ENCODE measurements at regions not wholly inside any gene's neighbourhood (a gene's known extent, or its start where the extent isn't known, plus 50 kb on each side); places are given as distances from the start of the nearest gene placed in this dataset.
"Not testable (repeated sequence)": the region's sequence is repeated elsewhere in the genome, so short reads cannot be mapped to it uniquely, and the experiment has no call there.

DNA sequence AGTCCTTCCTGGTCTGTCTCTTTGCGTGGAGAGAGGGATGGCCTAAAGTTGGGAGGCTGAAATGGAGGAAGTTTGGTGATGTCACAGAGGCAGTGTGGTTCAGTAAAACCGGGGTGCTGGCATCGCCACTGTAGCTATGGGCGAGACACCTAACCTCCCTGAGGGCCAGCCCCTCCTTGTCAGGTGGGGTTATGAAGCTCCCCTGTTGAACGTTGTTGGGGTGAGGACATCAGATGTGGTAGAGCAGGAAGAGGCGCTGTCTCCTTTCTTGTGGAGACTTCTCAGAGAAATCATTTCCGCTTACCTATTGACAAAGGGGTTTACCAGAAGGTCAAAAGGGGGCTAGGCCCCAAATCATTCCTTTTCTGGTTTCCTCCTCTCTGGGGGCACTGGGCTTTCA is 294.7 kb downstream of the SIPA1L2 start:
- TF ChIP-seq, protein P1, sequence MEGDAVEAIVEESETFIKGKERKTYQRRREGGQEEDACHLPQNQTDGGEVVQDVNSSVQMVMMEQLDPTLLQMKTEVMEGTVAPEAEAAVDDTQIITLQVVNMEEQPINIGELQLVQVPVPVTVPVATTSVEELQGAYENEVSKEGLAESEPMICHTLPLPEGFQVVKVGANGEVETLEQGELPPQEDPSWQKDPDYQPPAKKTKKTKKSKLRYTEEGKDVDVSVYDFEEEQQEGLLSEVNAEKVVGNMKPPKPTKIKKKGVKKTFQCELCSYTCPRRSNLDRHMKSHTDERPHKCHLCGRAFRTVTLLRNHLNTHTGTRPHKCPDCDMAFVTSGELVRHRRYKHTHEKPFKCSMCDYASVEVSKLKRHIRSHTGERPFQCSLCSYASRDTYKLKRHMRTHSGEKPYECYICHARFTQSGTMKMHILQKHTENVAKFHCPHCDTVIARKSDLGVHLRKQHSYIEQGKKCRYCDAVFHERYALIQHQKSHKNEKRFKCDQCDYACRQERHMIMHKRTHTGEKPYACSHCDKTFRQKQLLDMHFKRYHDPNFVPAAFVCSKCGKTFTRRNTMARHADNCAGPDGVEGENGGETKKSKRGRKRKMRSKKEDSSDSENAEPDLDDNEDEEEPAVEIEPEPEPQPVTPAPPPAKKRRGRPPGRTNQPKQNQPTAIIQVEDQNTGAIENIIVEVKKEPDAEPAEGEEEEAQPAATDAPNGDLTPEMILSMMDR (conservative IDR thresholded peaks at IDR 0.05; ENCODE audit: low read length): no peak
- no peak overlapping the region for H3K4me3 ChIP-seq (ENCODE audit: low read length)
- no peak for DNase-seq (ENCODE audit: low read depth)

GRCh38 chr1:232334811-232335210 is 295.1 kb downstream of the SIPA1L2 start:
- TF ChIP-seq, protein P1 (conservative IDR thresholded peaks at IDR 0.05; ENCODE audit: low read length): no peak

DNA sequence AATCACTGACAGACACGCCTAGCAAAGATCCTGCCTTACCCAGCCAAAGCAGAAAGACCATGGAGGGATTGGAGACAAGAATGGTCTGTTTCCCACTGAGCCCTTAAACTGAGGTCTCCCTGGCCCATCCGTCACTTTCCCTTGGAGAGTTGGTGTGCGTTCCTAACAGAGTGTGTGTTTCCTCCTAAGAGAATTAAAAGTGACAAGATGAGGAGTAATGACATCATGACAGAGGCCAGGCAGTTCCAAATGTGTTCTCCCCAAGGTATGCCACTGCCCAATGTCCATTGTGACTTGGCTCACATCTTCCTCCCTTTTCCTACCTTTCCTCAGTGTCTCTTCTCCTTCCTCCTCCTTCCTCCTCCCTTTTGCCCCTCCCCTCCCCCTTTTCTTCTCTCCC is 295.7 kb downstream of the SIPA1L2 start:
- H3K4me3 ChIP-seq (ENCODE audit: low read length): no peak overlapping the region
- no peak for DNase-seq (ENCODE audit: low read depth)
- TF ChIP-seq, protein P1 (conservative IDR thresholded peaks at IDR 0.05; ENCODE audit: low read length): no peak

More at GRCh38 chr1:232334811-232335210, 295.1 kb downstream of the SIPA1L2 start:
- no peak overlapping the region for H3K4me3 ChIP-seq (ENCODE audit: low read length)
- no peak for DNase-seq (ENCODE audit: low read depth)

DNA sequence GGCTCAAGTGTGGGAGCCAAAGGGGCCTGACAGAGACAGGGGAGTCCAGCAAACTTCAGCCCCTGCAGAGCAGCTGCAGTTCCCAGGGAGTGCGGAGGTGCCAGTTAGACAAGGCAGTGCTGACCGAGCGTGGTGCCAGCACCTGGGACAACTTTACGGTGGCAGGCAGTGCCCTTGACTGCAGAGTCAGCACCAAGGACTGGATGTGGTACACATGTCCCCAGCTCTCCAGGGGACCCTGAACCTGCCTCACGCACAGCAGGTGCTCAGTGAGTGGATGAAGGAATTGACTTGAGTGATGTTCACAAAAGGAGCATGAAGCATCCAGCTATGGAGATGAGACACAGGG is 296.5 kb downstream of the SIPA1L2 start:
- TF ChIP-seq, protein P1 (conservative IDR thresholded peaks at IDR 0.05; ENCODE audit: low read length): no peak
- no peak overlapping the region for H3K4me3 ChIP-seq (ENCODE audit: low read length)
- DNase-seq (ENCODE audit: low read depth): no peak

- not testable (repeated sequence) for H3K4me3 ChIP-seq (ENCODE audit: low read length); DNase-seq (ENCODE audit: low read depth)
Observed at GRCh38 chr1:232332710-232333418, 297.1 kb downstream of the SIPA1L2 start.

GRCh38 chr1:232329103-232329813 is 300.7 kb downstream of the SIPA1L2 start:
- no peak for DNase-seq (ENCODE audit: low read depth)
- TF ChIP-seq, protein P1 (conservative IDR thresholded peaks at IDR 0.05; ENCODE audit: low read length): no peak
- H3K4me3 ChIP-seq (ENCODE audit: low read length): no peak overlapping the region

DNA sequence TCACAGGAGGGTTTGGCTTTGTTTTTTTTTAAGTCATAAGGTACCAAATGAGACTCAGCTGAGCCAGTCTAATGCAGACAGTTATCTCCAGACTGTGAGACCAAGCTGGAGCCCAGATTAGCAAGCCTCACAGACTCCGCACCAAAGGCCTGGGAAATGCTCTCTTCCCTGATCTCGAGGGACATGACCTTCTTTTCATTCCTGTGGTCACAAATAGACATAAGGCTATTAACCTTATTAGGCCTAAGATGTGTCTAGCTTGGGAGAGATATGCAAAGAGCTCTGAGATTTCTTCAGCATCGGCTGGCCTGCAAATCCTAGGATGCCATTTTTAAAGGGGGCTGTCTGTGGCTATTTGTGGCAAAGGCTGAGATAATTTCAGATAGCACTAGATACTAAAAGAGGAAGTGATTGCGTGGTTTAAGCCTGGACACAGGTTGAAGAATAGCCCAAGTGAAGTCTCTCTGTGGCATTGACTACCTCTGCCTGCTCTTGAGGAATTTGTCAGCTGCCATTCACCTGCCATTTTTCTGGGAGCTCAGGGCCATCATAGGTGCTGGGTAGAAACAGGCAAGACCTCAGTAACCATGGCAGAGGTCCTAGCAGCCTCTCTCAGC is 301.3 kb downstream of the SIPA1L2 start:
- DNase-seq (ENCODE audit: low read depth): peak; percentile 27
- no peak overlapping the region for H3K4me3 ChIP-seq (ENCODE audit: low read length)
- TF ChIP-seq, protein P1 (conservative IDR thresholded peaks at IDR 0.05; ENCODE audit: low read length): no peak
